Type B pancreatic cell (in vitro differentiated cells): ENCODE measurements at regions not wholly inside any gene's neighbourhood (a gene's known extent, or its start where the extent isn't known, plus 50 kb on each side); places are given as distances from the start of the nearest gene placed in this dataset.

ENCODE experiments used
- DNase-seq: peaks from one replicate; pipeline ENCODE4 v3.0.0; 2021; ENCODE audit warnings: mixed read lengths; ENCODE audit not compliant: unreplicated experiment; ENCODE audit errors: extremely low spot score
- H3K27ac Mint-ChIP-seq: 2 replicates; pipeline ENCODE4 v1.8.0; 2021; ENCODE audit warnings: mild to moderate bottlenecking, mixed read lengths
- H3K27me3 Mint-ChIP-seq: 2 replicates; pipeline ENCODE4 v1.8.0; 2021; ENCODE audit warnings: mixed read lengths
- H3K36me3 Mint-ChIP-seq: 2 replicates; pipeline ENCODE4 v1.8.0; 2021; ENCODE audit warnings: mixed read lengths
- H3K4me1 Mint-ChIP-seq: one replicate; pipeline ENCODE4 v1.8.0; 2021; ENCODE audit warnings: mixed read lengths; ENCODE audit not compliant: unreplicated experiment
- H3K4me3 Mint-ChIP-seq: 2 replicates; pipeline ENCODE4 v1.8.0; 2021; ENCODE audit warnings: mild to moderate bottlenecking, mixed read lengths
- H3K9me3 Mint-ChIP-seq: 2 replicates; pipeline ENCODE4 v1.8.0; 2021; ENCODE audit warnings: mixed read lengths
- TF ChIP-seq, protein P1 (sequence below): fragments of 200-600 bp; sonication (generic); conservative IDR thresholded peaks from 2 replicates; pipeline ENCODE4 v1.5.0; 2021; ENCODE audit warnings: antibody characterized with exemption, mild to moderate bottlenecking

DNA sequence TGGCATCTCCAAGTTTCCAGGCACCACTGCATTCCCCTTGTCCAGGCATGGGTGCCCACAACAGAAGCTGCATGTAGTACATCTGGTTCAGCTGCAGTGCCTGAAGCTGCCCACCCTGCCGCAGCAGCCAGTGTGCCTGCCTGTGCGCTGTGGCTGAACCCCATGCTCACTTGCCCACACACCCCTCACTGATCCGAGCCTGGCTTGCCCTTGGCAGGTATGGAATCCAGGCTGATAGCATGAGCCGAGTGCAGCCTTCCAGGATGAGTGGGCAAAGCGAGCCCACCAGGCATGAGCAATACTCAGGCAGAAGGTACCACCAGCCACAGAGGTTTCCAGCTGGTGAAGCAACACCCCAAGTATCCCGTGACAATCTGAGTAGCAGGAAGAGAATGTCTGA is 280.3 kb upstream of the KLF12 start:
- Mint-ChIP-seq H3K27ac (no peak overlapping the region), H3K4me1 (no peaks in the 10 kb centered on the region), H3K4me3 (no peak overlapping the region), H3K9me3 (peaks cover 7% of the 10 kb centered on the region), H3K27me3 (no peaks in the 10 kb centered on the region), H3K36me3 (no peaks in the 10 kb centered on the region)
- no peak for DNase-seq
- TF ChIP-seq, protein P1, sequence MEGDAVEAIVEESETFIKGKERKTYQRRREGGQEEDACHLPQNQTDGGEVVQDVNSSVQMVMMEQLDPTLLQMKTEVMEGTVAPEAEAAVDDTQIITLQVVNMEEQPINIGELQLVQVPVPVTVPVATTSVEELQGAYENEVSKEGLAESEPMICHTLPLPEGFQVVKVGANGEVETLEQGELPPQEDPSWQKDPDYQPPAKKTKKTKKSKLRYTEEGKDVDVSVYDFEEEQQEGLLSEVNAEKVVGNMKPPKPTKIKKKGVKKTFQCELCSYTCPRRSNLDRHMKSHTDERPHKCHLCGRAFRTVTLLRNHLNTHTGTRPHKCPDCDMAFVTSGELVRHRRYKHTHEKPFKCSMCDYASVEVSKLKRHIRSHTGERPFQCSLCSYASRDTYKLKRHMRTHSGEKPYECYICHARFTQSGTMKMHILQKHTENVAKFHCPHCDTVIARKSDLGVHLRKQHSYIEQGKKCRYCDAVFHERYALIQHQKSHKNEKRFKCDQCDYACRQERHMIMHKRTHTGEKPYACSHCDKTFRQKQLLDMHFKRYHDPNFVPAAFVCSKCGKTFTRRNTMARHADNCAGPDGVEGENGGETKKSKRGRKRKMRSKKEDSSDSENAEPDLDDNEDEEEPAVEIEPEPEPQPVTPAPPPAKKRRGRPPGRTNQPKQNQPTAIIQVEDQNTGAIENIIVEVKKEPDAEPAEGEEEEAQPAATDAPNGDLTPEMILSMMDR: no peak

DNA sequence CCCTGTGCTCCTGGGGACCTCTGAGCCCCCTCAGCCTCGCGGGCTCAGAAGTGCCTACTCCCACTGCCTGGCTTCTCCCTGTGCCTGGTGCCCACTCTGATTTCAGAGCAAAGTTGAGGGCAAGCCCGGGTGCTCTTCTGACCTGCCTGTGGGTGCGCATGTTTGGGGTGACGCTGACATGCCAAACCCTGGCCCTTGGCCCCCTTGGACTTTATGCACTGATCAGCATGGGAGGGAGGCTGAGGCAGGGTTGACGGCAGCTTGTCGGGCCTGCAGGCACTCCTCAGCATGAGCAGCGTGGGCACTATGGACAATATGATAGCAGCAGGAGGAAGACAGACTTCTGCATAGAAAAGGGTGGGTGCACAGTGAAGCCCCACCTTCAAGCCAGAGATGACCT is 279.3 kb upstream of the KLF12 start:
- TF ChIP-seq, protein P1: no peak

DNA sequence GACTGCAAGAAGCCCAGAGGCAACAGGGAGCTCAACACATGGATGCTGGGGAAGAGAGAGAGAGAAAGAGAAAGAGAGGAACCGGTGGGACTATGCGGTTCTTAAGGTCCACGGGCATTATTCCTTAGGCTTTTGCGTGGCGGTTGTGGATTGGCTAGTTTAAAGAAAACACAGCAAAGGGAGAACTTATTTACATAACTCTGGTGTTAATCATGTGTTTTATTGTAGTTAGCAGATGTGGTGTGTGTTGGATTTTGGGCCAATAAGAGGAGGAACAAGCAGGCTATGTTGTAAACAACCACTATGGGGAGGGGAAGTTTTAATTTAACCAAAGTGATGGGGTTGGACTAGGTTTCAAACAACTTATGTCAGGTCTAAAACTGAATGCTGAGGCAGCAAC is 275.3 kb upstream of the KLF12 start:
- H3K9me3 Mint-ChIP-seq: peaks cover 7% of the 10 kb centered on the region

More for the DNA sequence above, 279.3 kb upstream of the KLF12 start:
- Mint-ChIP-seq H3K9me3 (peaks cover 7% of the 10 kb centered on the region), H3K36me3 (no peaks in the 10 kb centered on the region), H3K27ac (no peak overlapping the region), H3K27me3 (no peaks in the 10 kb centered on the region), H3K4me1 (no peaks in the 10 kb centered on the region), H3K4me3 (no peak overlapping the region)
- DNase-seq: no peak

DNA sequence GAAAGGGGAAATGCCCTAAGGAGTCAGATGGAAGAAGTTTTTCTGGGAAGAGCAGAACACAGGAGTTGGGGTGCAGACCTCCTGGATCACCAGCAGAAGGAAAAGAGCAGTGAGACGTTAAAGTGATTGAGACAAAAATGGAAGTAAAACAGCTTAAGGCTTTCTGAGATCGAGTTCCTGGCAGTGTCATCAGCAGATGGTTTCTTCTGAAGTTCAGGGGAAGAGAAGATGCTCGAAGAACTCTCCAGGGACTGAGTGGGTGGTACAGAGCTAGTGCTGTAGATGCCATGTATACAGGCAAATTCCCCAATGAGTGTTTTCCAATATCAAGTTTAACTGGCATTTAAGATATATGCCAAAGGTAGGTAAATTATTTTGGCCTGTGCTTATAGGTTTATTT is 272.2 kb upstream of the KLF12 start:
- H3K4me1 Mint-ChIP-seq: no peaks in the 10 kb centered on the region
- H3K27me3 Mint-ChIP-seq: no peaks in the 10 kb centered on the region
- DNase-seq: no peak
- no peaks in the 10 kb centered on the region for H3K36me3 Mint-ChIP-seq
- no peak overlapping the region for H3K4me3 Mint-ChIP-seq
- H3K27ac Mint-ChIP-seq: no peak overlapping the region
- H3K9me3 Mint-ChIP-seq: peaks cover 11% of the 10 kb centered on the region
- TF ChIP-seq, protein P1: no peak

More for the DNA sequence above, 275.3 kb upstream of the KLF12 start:
- H3K4me1 Mint-ChIP-seq: no peaks in the 10 kb centered on the region
- no peak overlapping the region for H3K27ac Mint-ChIP-seq
- no peaks in the 10 kb centered on the region for H3K36me3 Mint-ChIP-seq
- no peaks in the 10 kb centered on the region for H3K27me3 Mint-ChIP-seq
- DNase-seq: no peak
- H3K4me3 Mint-ChIP-seq: no peak overlapping the region
- TF ChIP-seq, protein P1: no peak

DNA sequence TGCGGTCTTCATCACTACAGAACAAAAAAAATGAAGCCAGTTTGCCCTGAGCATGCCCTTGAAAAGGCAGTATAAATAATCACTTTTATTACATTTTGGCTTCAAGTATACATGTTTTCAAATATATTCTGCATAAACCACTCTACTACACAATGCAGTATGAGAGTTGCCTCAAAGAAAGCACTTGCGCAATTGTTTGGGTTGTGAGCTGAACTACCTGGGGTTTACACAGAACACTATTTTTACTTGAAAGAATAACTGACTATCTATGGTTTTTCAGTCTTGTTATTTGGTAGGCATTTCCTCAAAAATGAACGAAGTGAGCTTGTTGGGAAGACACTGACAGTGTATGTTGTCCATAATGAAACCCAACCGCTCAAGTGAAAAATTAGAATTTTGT is 264.4 kb upstream of the KLF12 start:
- H3K4me1 Mint-ChIP-seq: no peaks in the 10 kb centered on the region
- TF ChIP-seq, protein P1: no peak
- no peaks in the 10 kb centered on the region for H3K36me3 Mint-ChIP-seq
- H3K27ac Mint-ChIP-seq: no peak overlapping the region
- no peak for DNase-seq
- H3K4me3 Mint-ChIP-seq: no peak overlapping the region
- peaks cover 7% of the 10 kb centered on the region for H3K9me3 Mint-ChIP-seq
- H3K27me3 Mint-ChIP-seq: no peaks in the 10 kb centered on the region

DNA sequence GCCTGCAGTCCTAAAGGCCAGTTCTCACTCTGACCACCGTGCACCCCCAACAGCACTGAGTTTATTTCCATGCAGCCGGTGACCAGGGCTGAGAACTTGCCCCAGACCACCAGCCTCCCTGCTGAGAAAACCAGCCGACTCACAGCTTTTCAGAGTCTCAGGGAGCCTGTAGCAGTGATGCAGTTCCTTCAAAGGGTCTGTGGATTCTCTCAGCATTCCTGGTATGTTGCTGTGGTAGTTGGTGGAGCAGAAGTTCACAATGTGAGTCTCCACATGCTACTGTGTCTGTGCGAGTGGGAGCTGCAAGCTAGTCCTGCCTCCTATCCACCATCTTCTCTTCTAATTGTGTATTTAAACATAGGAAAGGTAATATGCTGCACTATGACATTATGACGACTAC is 254.9 kb upstream of the KLF12 start:
- DNase-seq: no peak
- no peak overlapping the region for H3K4me3 Mint-ChIP-seq
- TF ChIP-seq, protein P1: no peak
- peaks cover 14% of the 10 kb centered on the region for H3K9me3 Mint-ChIP-seq
- no peak overlapping the region for H3K27ac Mint-ChIP-seq
- H3K36me3 Mint-ChIP-seq: no peaks in the 10 kb centered on the region
- H3K4me1 Mint-ChIP-seq: no peaks in the 10 kb centered on the region
- no peaks in the 10 kb centered on the region for H3K27me3 Mint-ChIP-seq
